WTC11 (cell line): ENCODE measurements at regions not wholly inside any gene's neighbourhood (a gene's known extent, or its start where the extent isn't known, plus 50 kb on each side); places are given as distances from the start of the nearest gene placed in this dataset.

Source experiments
- ATAC-seq: fragments of 200-7000 bp; cut with Tn5 transposase; 2 replicates; pipeline ENCODE4 v1.10.0; 2021; ENCODE audit warnings: mild to moderate bottlenecking, moderate library complexity
- CTCF ChIA-PET: fragments of 300-600 bp; sonication (Branson Sonifier 250); formaldehyde crosslinking; loops from one replicate; lab custom pipeline; 2021; ENCODE audit warnings: antibody characterized with exemption; lab: Charles Lee
- POLR2A ChIA-PET: fragments of 350-600 bp; sonication (Branson Sonifier 250); formaldehyde crosslinking; loops from one replicate; lab custom pipeline; 2021; ENCODE audit warnings: antibody characterized with exemption; lab: Charles Lee
- DNase-seq: peaks from one replicate; pipeline ENCODE4 v3.0.0; 2021; ENCODE audit warnings: low spot score
- H3K27ac Mint-ChIP-seq: 2 replicates; pipeline ENCODE4 v1.8.0; 2021; ENCODE audit warnings: mixed read lengths
- H3K27me3 Mint-ChIP-seq: 2 replicates; pipeline ENCODE4 v1.8.0; 2021; ENCODE audit warnings: low read depth, mild to moderate bottlenecking, moderate library complexity, mixed read lengths
- H3K36me3 Mint-ChIP-seq: 2 replicates; pipeline ENCODE4 v1.8.0; 2021; ENCODE audit warnings: mixed read lengths
- H3K4me1 Mint-ChIP-seq: 2 replicates; pipeline ENCODE4 v1.8.0; 2022; ENCODE audit warnings: mixed read lengths
- H3K4me3 Mint-ChIP-seq: 2 replicates; pipeline ENCODE4 v1.8.0; 2021; ENCODE audit warnings: mild to moderate bottlenecking, moderate library complexity, mixed read lengths
- H3K9me3 Mint-ChIP-seq: 2 replicates; pipeline ENCODE4 v1.8.0; 2021; ENCODE audit warnings: mixed read lengths
- CBFB ChIP-seq: sonication (generic); formaldehyde crosslinking; IDR thresholded peaks from 2 replicates; pipeline ENCODE4 v1.8.1; 2022; ENCODE audit warnings: mild to moderate bottlenecking, low read depth, missing genetic modification reagents
- CREB1 ChIP-seq: sonication (generic); formaldehyde crosslinking; IDR thresholded peaks from 2 replicates; pipeline ENCODE4 v1.8.0; 2023; ENCODE audit warnings: mild to moderate bottlenecking, missing genetic modification reagents
- CREM ChIP-seq: sonication (generic); formaldehyde crosslinking; IDR thresholded peaks from 2 replicates; pipeline ENCODE4 v1.8.1; 2022; ENCODE audit warnings: mild to moderate bottlenecking, missing genetic modification reagents, moderate library complexity
- ELF4 ChIP-seq: sonication (generic); formaldehyde crosslinking; IDR thresholded peaks from 2 replicates; pipeline ENCODE4 v1.8.1; 2022; ENCODE audit warnings: low read depth, mild to moderate bottlenecking, moderate library complexity, missing genetic modification reagents
- EMX1 ChIP-seq: fragments of 250-450 bp; sonication (Bioruptor Pico); IDR thresholded peaks from 2 replicates; pipeline ENCODE4 v1.8.0; 2021; ENCODE audit warnings: mild to moderate bottlenecking
- ETV6 ChIP-seq: sonication (generic); formaldehyde crosslinking; IDR thresholded peaks from 2 replicates; pipeline ENCODE4 v1.8.1; 2022; ENCODE audit warnings: mild to moderate bottlenecking, missing genetic modification reagents
- FOXJ3 ChIP-seq: sonication (generic); formaldehyde crosslinking; IDR thresholded peaks from 2 replicates; pipeline ENCODE4 v1.9.0; 2021; ENCODE audit warnings: missing genetic modification reagents, mild to moderate bottlenecking, borderline replicate concordance
- FOXP1 ChIP-seq: sonication (generic); formaldehyde crosslinking; IDR thresholded peaks from 2 replicates; pipeline ENCODE4 v1.8.0; 2022; ENCODE audit warnings: missing genetic modification reagents, mild to moderate bottlenecking, moderate library complexity, borderline replicate concordance
- JUN ChIP-seq: sonication (generic); formaldehyde crosslinking; IDR thresholded peaks from 2 replicates; pipeline ENCODE4 v1.8.0; 2023; ENCODE audit warnings: mild to moderate bottlenecking, missing genetic modification reagents
- NR3C1 ChIP-seq: sonication (generic); formaldehyde crosslinking; conservative IDR thresholded peaks from 2 replicates; pipeline ENCODE4 v1.8.1; 2023; ENCODE audit warnings: low read depth, mild to moderate bottlenecking, missing genetic modification reagents
- PRRX2 ChIP-seq: fragments of 250-450 bp; sonication (Bioruptor Pico); IDR thresholded peaks from 2 replicates; pipeline ENCODE4 v1.8.0; 2021; ENCODE audit warnings: mild to moderate bottlenecking
- RELA ChIP-seq: sonication (generic); formaldehyde crosslinking; IDR thresholded peaks from 2 replicates; pipeline ENCODE4 v1.8.1; 2022; ENCODE audit warnings: missing genetic modification reagents, mild to moderate bottlenecking, borderline replicate concordance
- SMAD4 ChIP-seq: sonication (generic); formaldehyde crosslinking; IDR thresholded peaks from 2 replicates; pipeline ENCODE4 v1.8.0; 2022; ENCODE audit warnings: mild to moderate bottlenecking, missing genetic modification reagents
- SOX15 ChIP-seq: fragments of 250-450 bp; sonication (Bioruptor Pico); IDR thresholded peaks from 2 replicates; pipeline ENCODE4 v1.9.0; 2021; ENCODE audit warnings: mild to moderate bottlenecking
- TEAD4 ChIP-seq: sonication (generic); formaldehyde crosslinking; IDR thresholded peaks from 2 replicates; pipeline ENCODE4 v1.8.0; 2022; ENCODE audit warnings: mild to moderate bottlenecking, missing genetic modification reagents
- ZNF219 ChIP-seq: sonication (generic); formaldehyde crosslinking; IDR thresholded peaks from 2 replicates; pipeline ENCODE4 v1.8.0; 2023; ENCODE audit warnings: missing genetic modification reagents, mild to moderate bottlenecking, borderline replicate concordance
- ZNF671 ChIP-seq: fragments of 250-450 bp; sonication (Bioruptor Pico); IDR thresholded peaks from 2 replicates; pipeline ENCODE4 v1.8.0; 2021; ENCODE audit warnings: mild to moderate bottlenecking
- TF ChIP-seq, protein P1 (sequence below): sonication (generic); formaldehyde crosslinking; IDR thresholded peaks from 2 replicates; pipeline ENCODE4 v1.8.0; 2023; ENCODE audit warnings: missing genetic modification reagents, mild to moderate bottlenecking, borderline replicate concordance
- TF ChIP-seq, protein P2 (sequence below): sonication (generic); formaldehyde crosslinking; IDR thresholded peaks from 2 replicates; pipeline ENCODE4 v1.8.1; 2023; ENCODE audit warnings: mild to moderate bottlenecking, missing genetic modification reagents, moderate library complexity
- TF ChIP-seq, protein P3 (sequence below): fragments of 250-450 bp; sonication (Bioruptor Pico); IDR thresholded peaks from 2 replicates; pipeline ENCODE4 v1.9.0; 2021; ENCODE audit warnings: moderate library complexity, mild to moderate bottlenecking, inconsistent platforms, borderline replicate concordance
- TF ChIP-seq, protein P4 (sequence below): sonication (generic); formaldehyde crosslinking; IDR thresholded peaks from 2 replicates; pipeline ENCODE4 v1.8.1; 2023; ENCODE audit warnings: mild to moderate bottlenecking, missing genetic modification reagents, borderline replicate concordance
- TF ChIP-seq, protein P5 (sequence below): sonication (generic); formaldehyde crosslinking; IDR thresholded peaks from 2 replicates; pipeline ENCODE4 v1.8.1; 2022; ENCODE audit warnings: mild to moderate bottlenecking, moderate library complexity, missing genetic modification reagents
- TF ChIP-seq, protein P6 (sequence below): sonication (generic); formaldehyde crosslinking; IDR thresholded peaks from 2 replicates; pipeline ENCODE4 v1.8.1; 2023; ENCODE audit warnings: mild to moderate bottlenecking, missing genetic modification reagents

DNA sequence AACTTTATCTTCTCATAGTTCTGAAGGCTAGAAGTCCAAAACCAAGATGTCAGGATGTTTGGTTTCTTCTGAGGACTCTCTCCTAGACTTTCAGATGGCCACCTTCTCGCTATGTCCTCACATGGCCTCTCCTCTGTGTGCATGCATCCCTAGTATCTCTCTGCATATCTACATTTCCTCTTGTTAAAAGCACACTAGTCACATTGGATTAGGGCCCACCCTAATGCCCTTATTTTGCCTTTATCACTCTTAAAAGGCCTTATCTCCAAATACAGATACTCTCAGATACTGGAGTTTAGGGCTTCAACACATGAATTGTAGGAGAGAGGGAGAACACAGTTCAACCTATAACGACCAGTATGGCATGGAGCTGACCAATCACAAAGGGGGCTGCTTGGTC, 151.7 kb downstream of the PRELID2 start (continued):
- TF ChIP-seq, protein P1, sequence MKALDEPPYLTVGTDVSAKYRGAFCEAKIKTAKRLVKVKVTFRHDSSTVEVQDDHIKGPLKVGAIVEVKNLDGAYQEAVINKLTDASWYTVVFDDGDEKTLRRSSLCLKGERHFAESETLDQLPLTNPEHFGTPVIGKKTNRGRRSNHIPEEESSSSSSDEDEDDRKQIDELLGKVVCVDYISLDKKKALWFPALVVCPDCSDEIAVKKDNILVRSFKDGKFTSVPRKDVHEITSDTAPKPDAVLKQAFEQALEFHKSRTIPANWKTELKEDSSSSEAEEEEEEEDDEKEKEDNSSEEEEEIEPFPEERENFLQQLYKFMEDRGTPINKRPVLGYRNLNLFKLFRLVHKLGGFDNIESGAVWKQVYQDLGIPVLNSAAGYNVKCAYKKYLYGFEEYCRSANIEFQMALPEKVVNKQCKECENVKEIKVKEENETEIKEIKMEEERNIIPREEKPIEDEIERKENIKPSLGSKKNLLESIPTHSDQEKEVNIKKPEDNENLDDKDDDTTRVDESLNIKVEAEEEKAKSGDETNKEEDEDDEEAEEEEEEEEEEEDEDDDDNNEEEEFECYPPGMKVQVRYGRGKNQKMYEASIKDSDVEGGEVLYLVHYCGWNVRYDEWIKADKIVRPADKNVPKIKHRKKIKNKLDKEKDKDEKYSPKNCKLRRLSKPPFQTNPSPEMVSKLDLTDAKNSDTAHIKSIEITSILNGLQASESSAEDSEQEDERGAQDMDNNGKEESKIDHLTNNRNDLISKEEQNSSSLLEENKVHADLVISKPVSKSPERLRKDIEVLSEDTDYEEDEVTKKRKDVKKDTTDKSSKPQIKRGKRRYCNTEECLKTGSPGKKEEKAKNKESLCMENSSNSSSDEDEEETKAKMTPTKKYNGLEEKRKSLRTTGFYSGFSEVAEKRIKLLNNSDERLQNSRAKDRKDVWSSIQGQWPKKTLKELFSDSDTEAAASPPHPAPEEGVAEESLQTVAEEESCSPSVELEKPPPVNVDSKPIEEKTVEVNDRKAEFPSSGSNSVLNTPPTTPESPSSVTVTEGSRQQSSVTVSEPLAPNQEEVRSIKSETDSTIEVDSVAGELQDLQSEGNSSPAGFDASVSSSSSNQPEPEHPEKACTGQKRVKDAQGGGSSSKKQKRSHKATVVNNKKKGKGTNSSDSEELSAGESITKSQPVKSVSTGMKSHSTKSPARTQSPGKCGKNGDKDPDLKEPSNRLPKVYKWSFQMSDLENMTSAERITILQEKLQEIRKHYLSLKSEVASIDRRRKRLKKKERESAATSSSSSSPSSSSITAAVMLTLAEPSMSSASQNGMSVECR (CRISPR knock-in tag) = no peak
- TF ChIP-seq CREM (CRISPR knock-in tag) (no peak), CBFB (CRISPR knock-in tag) (no peak), SOX15 (CRISPR knock-in tag) (no peak), TEAD4 (CRISPR knock-in tag) (no peak), RELA (no peak), ZNF219 (CRISPR knock-in tag) (no peak), ZNF671 (CRISPR knock-in tag) (no peak), JUN (CRISPR knock-in tag) (no peak), EMX1 (no peak)
- TF ChIP-seq, protein P2, sequence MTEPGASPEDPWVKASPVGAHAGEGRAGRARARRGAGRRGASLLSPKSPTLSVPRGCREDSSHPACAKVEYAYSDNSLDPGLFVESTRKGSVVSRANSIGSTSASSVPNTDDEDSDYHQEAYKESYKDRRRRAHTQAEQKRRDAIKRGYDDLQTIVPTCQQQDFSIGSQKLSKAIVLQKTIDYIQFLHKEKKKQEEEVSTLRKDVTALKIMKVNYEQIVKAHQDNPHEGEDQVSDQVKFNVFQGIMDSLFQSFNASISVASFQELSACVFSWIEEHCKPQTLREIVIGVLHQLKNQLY (CRISPR knock-in tag) = no peak
- TF ChIP-seq, protein P3, sequence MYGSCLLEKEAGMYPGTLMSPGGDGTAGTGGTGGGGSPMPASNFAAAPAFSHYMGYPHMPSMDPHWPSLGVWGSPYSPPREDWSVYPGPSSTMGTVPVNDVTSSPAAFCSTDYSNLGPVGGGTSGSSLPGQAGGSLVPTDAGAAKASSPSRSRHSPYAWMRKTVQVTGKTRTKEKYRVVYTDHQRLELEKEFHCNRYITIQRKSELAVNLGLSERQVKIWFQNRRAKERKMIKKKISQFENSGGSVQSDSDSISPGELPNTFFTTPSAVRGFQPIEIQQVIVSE = no peak
- TF ChIP-seq, protein P4, sequence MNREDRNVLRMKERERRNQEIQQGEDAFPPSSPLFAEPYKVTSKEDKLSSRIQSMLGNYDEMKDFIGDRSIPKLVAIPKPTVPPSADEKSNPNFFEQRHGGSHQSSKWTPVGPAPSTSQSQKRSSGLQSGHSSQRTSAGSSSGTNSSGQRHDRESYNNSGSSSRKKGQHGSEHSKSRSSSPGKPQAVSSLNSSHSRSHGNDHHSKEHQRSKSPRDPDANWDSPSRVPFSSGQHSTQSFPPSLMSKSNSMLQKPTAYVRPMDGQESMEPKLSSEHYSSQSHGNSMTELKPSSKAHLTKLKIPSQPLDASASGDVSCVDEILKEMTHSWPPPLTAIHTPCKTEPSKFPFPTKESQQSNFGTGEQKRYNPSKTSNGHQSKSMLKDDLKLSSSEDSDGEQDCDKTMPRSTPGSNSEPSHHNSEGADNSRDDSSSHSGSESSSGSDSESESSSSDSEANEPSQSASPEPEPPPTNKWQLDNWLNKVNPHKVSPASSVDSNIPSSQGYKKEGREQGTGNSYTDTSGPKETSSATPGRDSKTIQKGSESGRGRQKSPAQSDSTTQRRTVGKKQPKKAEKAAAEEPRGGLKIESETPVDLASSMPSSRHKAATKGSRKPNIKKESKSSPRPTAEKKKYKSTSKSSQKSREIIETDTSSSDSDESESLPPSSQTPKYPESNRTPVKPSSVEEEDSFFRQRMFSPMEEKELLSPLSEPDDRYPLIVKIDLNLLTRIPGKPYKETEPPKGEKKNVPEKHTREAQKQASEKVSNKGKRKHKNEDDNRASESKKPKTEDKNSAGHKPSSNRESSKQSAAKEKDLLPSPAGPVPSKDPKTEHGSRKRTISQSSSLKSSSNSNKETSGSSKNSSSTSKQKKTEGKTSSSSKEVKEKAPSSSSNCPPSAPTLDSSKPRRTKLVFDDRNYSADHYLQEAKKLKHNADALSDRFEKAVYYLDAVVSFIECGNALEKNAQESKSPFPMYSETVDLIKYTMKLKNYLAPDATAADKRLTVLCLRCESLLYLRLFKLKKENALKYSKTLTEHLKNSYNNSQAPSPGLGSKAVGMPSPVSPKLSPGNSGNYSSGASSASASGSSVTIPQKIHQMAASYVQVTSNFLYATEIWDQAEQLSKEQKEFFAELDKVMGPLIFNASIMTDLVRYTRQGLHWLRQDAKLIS = no peak
- TF ChIP-seq, all 79 proteins: peak for 0

DNA sequence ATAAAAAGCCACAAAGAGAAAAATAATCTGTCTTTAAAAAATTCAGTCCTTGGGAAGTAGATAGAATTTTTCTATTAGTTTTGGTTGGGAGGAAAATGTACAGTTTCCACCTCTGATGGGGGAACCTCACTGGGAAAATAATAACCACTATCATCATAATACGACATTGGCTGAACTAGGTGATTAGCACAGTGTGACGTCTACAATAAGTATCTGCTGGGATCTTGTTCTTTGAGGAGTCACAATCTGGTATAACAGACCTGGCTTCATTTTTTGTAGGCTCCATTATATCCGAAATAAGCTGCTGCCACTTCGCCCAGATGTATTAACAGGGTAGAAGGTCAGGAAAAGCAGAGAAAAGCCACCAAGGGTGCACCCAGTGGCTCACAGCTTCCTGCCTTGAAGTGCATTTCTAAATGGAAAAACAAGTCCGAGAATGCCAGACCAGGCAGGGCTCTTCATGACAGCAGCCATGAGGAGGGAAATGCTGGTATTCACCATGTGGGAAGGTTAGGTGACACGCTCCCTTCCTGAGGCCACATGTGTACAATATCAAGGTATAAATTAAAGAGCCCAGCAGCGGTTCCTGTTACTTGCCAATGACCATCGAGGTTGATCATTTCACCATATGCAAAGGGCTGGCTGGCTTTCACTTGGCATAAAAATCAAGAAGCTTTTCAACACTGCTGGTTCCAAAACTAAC, 152.8 kb downstream of the PRELID2 start:
- no peak for ATAC-seq
- no peak for DNase-seq
- Mint-ChIP-seq H3K4me1 (no peaks in the 10 kb centered on the region; the same call in 1 of the 2 replicates), H3K4me3 (no peak overlapping the region), H3K9me3 (no peaks in the 10 kb centered on the region), H3K36me3 (no peaks in the 10 kb centered on the region), H3K27me3 (no peaks in the 10 kb centered on the region), H3K27ac (no peak overlapping the region)
- CTCF ChIA-PET = interaction anchor here (0.5 to 1.6 kb wide), 21 partner anchors 7 to 1479 kb away, joined by 3 to 7 read pairs (median 4); no protein-coding TSS in a partner anchor
- POLR2A ChIA-PET = no interaction called here
- TF ChIP-seq ETV6 (CRISPR knock-in tag) (no peak), SMAD4 (CRISPR knock-in tag) (no peak), FOXJ3 (no peak), FOXP1 (CRISPR knock-in tag) (no peak), CREB1 (CRISPR knock-in tag) (no peak), PRRX2 (no peak), ZNF219 (CRISPR knock-in tag) (no peak), ELF4 (CRISPR knock-in tag) (no peak), NR3C1 (CRISPR knock-in tag) (no peak), EMX1 (no peak)
- TF ChIP-seq, protein P5, sequence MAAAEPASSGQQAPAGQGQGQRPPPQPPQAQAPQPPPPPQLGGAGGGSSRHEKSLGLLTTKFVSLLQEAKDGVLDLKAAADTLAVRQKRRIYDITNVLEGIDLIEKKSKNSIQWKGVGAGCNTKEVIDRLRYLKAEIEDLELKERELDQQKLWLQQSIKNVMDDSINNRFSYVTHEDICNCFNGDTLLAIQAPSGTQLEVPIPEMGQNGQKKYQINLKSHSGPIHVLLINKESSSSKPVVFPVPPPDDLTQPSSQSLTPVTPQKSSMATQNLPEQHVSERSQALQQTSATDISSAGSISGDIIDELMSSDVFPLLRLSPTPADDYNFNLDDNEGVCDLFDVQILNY (CRISPR knock-in tag) = no peak
- TF ChIP-seq, protein P6, sequence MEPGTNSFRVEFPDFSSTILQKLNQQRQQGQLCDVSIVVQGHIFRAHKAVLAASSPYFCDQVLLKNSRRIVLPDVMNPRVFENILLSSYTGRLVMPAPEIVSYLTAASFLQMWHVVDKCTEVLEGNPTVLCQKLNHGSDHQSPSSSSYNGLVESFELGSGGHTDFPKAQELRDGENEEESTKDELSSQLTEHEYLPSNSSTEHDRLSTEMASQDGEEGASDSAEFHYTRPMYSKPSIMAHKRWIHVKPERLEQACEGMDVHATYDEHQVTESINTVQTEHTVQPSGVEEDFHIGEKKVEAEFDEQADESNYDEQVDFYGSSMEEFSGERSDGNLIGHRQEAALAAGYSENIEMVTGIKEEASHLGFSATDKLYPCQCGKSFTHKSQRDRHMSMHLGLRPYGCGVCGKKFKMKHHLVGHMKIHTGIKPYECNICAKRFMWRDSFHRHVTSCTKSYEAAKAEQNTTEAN (CRISPR knock-in tag) = no peak
- TF ChIP-seq, all 79 proteins: peak for 0
